ENCODE measurements at regions not wholly inside any gene's neighbourhood (a gene's known extent, or its start where the extent isn't known, plus 50 kb on each side); places are given as distances from the start of the nearest gene placed in this dataset.

- TF ChIP-seq, protein P1, sequence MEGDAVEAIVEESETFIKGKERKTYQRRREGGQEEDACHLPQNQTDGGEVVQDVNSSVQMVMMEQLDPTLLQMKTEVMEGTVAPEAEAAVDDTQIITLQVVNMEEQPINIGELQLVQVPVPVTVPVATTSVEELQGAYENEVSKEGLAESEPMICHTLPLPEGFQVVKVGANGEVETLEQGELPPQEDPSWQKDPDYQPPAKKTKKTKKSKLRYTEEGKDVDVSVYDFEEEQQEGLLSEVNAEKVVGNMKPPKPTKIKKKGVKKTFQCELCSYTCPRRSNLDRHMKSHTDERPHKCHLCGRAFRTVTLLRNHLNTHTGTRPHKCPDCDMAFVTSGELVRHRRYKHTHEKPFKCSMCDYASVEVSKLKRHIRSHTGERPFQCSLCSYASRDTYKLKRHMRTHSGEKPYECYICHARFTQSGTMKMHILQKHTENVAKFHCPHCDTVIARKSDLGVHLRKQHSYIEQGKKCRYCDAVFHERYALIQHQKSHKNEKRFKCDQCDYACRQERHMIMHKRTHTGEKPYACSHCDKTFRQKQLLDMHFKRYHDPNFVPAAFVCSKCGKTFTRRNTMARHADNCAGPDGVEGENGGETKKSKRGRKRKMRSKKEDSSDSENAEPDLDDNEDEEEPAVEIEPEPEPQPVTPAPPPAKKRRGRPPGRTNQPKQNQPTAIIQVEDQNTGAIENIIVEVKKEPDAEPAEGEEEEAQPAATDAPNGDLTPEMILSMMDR (IDR thresholded peaks at IDR 0.05), result no peak
- TF ChIP-seq MAX (IDR thresholded peaks at IDR 0.05; ENCODE audit: low read depth), result no peak
- no peak for TF ChIP-seq MXI1 (IDR thresholded peaks at IDR 0.05; ENCODE audit: low read depth, low read length)
- no peak for TF ChIP-seq SIN3A (IDR thresholded peaks at IDR 0.05; ENCODE audit: borderline replicate concordance, low read depth, low read length)
- TF ChIP-seq GATA2 (CRISPR knock-in tag; IDR thresholded peaks at IDR 0.05), result no peak
- no peak for TF ChIP-seq CHD2 (IDR thresholded peaks at IDR 0.05; ENCODE audit: low read length, partially characterized antibody)
- TF ChIP-seq, protein P2, sequence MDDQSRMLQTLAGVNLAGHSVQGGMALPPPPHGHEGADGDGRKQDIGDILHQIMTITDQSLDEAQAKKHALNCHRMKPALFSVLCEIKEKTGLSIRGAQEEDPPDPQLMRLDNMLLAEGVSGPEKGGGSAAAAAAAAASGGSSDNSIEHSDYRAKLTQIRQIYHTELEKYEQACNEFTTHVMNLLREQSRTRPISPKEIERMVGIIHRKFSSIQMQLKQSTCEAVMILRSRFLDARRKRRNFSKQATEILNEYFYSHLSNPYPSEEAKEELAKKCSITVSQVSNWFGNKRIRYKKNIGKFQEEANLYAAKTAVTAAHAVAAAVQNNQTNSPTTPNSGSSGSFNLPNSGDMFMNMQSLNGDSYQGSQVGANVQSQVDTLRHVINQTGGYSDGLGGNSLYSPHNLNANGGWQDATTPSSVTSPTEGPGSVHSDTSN (IDR thresholded peaks at IDR 0.05), result no peak
- no peak for TF ChIP-seq ELF1 (IDR thresholded peaks at IDR 0.05)
- no peak for TF ChIP-seq NFIC (IDR thresholded peaks at IDR 0.05; ENCODE audit: borderline replicate concordance)
- no peak for TF ChIP-seq FOSL2 (IDR thresholded peaks at IDR 0.05; ENCODE audit: borderline replicate concordance, low read depth)
- no peak for TF ChIP-seq TAF1 (IDR thresholded peaks at IDR 0.05; ENCODE audit: borderline replicate concordance, low read depth, low read length)
Observed at GRCh38 chr16:60299241-60299776, 1565.2 kb upstream of the GOT2 start (continued).

GRCh38 chr16:60295451-60295850 is 1561.3 kb upstream of the GOT2 start:
- WGBS (ENCODE audit: low lambda C conversion rate), result 10% methylated on average over 3 of the region's 3 CpGs
- no peak for DNase-seq
- H3K4me3 ChIP-seq (ENCODE audit: low read depth in 2 of 2, low read length in 1 of 2), result no peak overlapping the region
- POLR2A ChIA-PET, result no interaction called here
- no peaks in the 10 kb centered on the region for H3K27me3 ChIP-seq (ENCODE audit: insufficient read depth)
- no peaks in the 10 kb centered on the region for H3K4me1 ChIP-seq (ENCODE audit: control insufficient read depth in 1 of 2, insufficient read depth in 2 of 2, low read depth in 1 of 2, low read length in 1 of 2)
- no peak overlapping the region for H3K4me2 ChIP-seq
- CTCF ChIA-PET, result no interaction called here
- H3K36me3 ChIP-seq (replicated peaks in 1 of 2; ENCODE audit: control insufficient read depth in 1 of 2, insufficient read depth in 2 of 2, low read length in 1 of 2), result no peaks in the 10 kb centered on the region
- H3K9me2 ChIP-seq, result no peaks in the 10 kb centered on the region
- TF ChIP-seq REST (IDR thresholded peaks at IDR 0.05; ENCODE audit: low read depth, low read length), result no peak
- no peak for TF ChIP-seq POLR2AphosphoS5 (IDR thresholded peaks at IDR 0.05; ENCODE audit: low read depth, low read length)
- TF ChIP-seq NRF1 (IDR thresholded peaks at IDR 0.05; ENCODE audit: low read depth, low read length), result no peak
- TF ChIP-seq FOXM1 (IDR thresholded peaks at IDR 0.05; ENCODE audit: low read depth), result no peak
- no peaks in the 10 kb centered on the region for H3F3A ChIP-seq (replicated peaks; ENCODE audit: insufficient read depth)
- H3K9ac ChIP-seq, result no peak overlapping the region
- no peak overlapping the region for H3K27ac ChIP-seq (ENCODE audit: low read depth in 2 of 2, low read length in 1 of 2)
- 0 out of 2 replicates have a peak, but pooled peaks cover 4% of the 10 kb centered on the region for H3K9me3 ChIP-seq
- no peak overlapping the region for H2AFZ ChIP-seq (ENCODE audit: low read depth)
- H4K20me1 ChIP-seq (ENCODE audit: insufficient read depth), result no peaks in the 10 kb centered on the region
- H3K79me2 ChIP-seq (ENCODE audit: insufficient read depth), result no peaks in the 10 kb centered on the region

All from SK-N-SH (cell line).